H1 (cell line): ENCODE measurements at regions not wholly inside any gene's neighbourhood (a gene's known extent, or its start where the extent isn't known, plus 50 kb on each side); places are given as distances from the start of the nearest gene placed in this dataset.

Experiments used
- BACH1 ChIP-seq: IDR thresholded peaks from 2 replicates; pipeline ENCODE4 v1.6.1; 2012; ENCODE audit warnings: low read length, improper control_type of control experiment
- CHD1 ChIP-seq: IDR thresholded peaks from 2 replicates; pipeline ENCODE4 v1.6.1; 2012; ENCODE audit warnings: low read depth, low read length, improper control_type of control experiment
- SIN3A ChIP-seq, 2 experiments: IDR thresholded peaks in 1 of 2; conservative IDR thresholded peaks in 1 of 2; 2 replicates each; pipeline ENCODE4 v1.6.1; 2011 to 2012; ENCODE audit warnings: low read length in 2 of 2, improper control_type of control experiment in 1 of 2, low read depth in 1 of 2, mild to moderate bottlenecking in 1 of 2
- SRF ChIP-seq: IDR thresholded peaks from 2 replicates; pipeline ENCODE4 v1.6.1; 2011; ENCODE audit warnings: mild to moderate bottlenecking, low read depth, low read length, moderate library complexity

DNA sequence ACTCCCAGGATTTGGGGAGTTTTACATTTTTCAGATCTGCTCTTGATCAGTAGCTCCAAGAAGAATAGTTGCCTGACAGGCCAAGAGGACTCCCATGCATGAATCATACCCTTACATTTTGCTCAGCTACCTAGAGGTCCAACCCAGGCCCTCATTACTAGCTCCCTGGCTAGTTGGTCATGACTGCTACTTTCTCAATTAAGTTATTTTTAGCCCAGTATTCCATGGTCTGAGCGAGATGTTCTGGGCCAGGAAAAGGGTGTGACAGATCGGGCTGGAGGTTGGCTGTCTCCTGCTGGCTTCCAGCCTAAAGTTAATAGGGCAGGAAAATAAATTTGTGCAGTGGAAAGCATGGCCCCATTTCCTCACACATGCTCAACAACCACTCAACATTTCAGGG lies 379.2 kb downstream of the GRIN2B start (continued):
- no peak for TF ChIP-seq BACH1
- no peak for TF ChIP-seq SRF
- no peak for TF ChIP-seq SIN3A (conservative IDR thresholded peaks at IDR 0.05 in 1 of 2, IDR thresholded peaks at IDR 0.05 in 1 of 2; ENCODE audit: low read depth in 1 of 2, low read length in 2 of 2)
- TF ChIP-seq CHD1, result no peak
- TF ChIP-seq, all 59 proteins: peak for 0
